ENCODE measurements at regions not wholly inside any gene's neighbourhood (a gene's known extent, or its start where the extent isn't known, plus 50 kb on each side); places are given as distances from the start of the nearest gene placed in this dataset.

GRCh38 chr15:53831907-53832770, 72.7 kb upstream of the WDR72 start:
- Histone ChIP-seq H3K36me3 (ENCODE audit: control insufficient read depth, insufficient read depth, low read length) (no peaks in the 10 kb centered on the region), H4K20me1 (ENCODE audit: control insufficient read depth, extremely low read depth, insufficient read depth, low read length) (no peaks in the 10 kb centered on the region), H3K27me3 (ENCODE audit: control insufficient read depth, insufficient read depth, low read length) (no peaks in the 10 kb centered on the region), H3K9me3 (ENCODE audit: control insufficient read depth, insufficient read depth, low read depth, low read length) (no peaks in the 10 kb centered on the region), H3K4me1 (ENCODE audit: control insufficient read depth, extremely low read depth, insufficient read depth, low read length) (no peaks in the 10 kb centered on the region), H2AFZ (ENCODE audit: low read length) (no peak overlapping the region), H3K27ac (ENCODE audit: insufficient read depth, low read length) (no peak overlapping the region), H3K4me2 (ENCODE audit: extremely low read depth, insufficient read depth, low read length) (no peak overlapping the region), H3K79me2 (ENCODE audit: control insufficient read depth, insufficient read depth, low read length) (no peaks in the 10 kb centered on the region), H3K9ac (ENCODE audit: insufficient read depth, low read length) (no peak overlapping the region), H3K4me3 (replicated peaks in 1 of 4; ENCODE audit: control extremely low read depth in 1 of 4, insufficient read depth in 1 of 4, low read depth in 3 of 4, low read length in 4 of 4) (no peak overlapping the region)
- TF ChIP-seq CTCF (conservative IDR thresholded peaks at IDR 0.05 in 1 of 2, IDR thresholded peaks at IDR 0.05 in 1 of 2; ENCODE audit: low read depth in 1 of 2, low read length in 2 of 2) (no peak), EZH2 (IDR thresholded peaks at IDR 0.05; ENCODE audit: low read length, missing control alignments) (no peak)
- DNase-seq (ENCODE audit: low read depth in 2 of 2): no peak

- H2AFZ ChIP-seq (ENCODE audit: low read length): no peak overlapping the region
- DNase-seq (ENCODE audit: low read depth in 2 of 2): no peak
- H3K27me3 ChIP-seq (ENCODE audit: control insufficient read depth, insufficient read depth, low read length): no peaks in the 10 kb centered on the region
- H3K79me2 ChIP-seq (ENCODE audit: control insufficient read depth, insufficient read depth, low read length): no peaks in the 10 kb centered on the region
- H3K9me3 ChIP-seq (ENCODE audit: control insufficient read depth, insufficient read depth, low read depth, low read length): no peaks in the 10 kb centered on the region
- no peak for TF ChIP-seq CTCF (conservative IDR thresholded peaks at IDR 0.05 in 1 of 2, IDR thresholded peaks at IDR 0.05 in 1 of 2; ENCODE audit: low read depth in 1 of 2, low read length in 2 of 2)
- TF ChIP-seq EZH2 (IDR thresholded peaks at IDR 0.05; ENCODE audit: low read length, missing control alignments): no peak
- no peaks in the 10 kb centered on the region for H3K4me1 ChIP-seq (ENCODE audit: control insufficient read depth, extremely low read depth, insufficient read depth, low read length)
- no peak overlapping the region for H3K27ac ChIP-seq (ENCODE audit: insufficient read depth, low read length)
- H3K4me3 ChIP-seq (replicated peaks in 1 of 4; ENCODE audit: control extremely low read depth in 1 of 4, insufficient read depth in 1 of 4, low read depth in 3 of 4, low read length in 4 of 4): no peak overlapping the region
- H3K36me3 ChIP-seq (ENCODE audit: control insufficient read depth, insufficient read depth, low read length): no peaks in the 10 kb centered on the region
- H3K4me2 ChIP-seq (ENCODE audit: extremely low read depth, insufficient read depth, low read length): no peak overlapping the region
- H4K20me1 ChIP-seq (ENCODE audit: control insufficient read depth, extremely low read depth, insufficient read depth, low read length): no peaks in the 10 kb centered on the region
- H3K9ac ChIP-seq (ENCODE audit: insufficient read depth, low read length): no peak overlapping the region
Observed at GRCh38 chr15:53830707-53831386, 71.4 kb upstream of the WDR72 start.

- H3K9ac ChIP-seq (ENCODE audit: insufficient read depth, low read length): no peak overlapping the region
- DNase-seq (ENCODE audit: low read depth in 2 of 2): no peak
Observed at GRCh38 chr15:53829923-53830459, 70.5 kb upstream of the WDR72 start.

More at GRCh38 chr15:53829923-53830459, 70.5 kb upstream of the WDR72 start:
- H2AFZ ChIP-seq (ENCODE audit: low read length): no peak overlapping the region
- no peak for TF ChIP-seq EZH2 (IDR thresholded peaks at IDR 0.05; ENCODE audit: low read length, missing control alignments)
- no peak for TF ChIP-seq CTCF (conservative IDR thresholded peaks at IDR 0.05 in 1 of 2, IDR thresholded peaks at IDR 0.05 in 1 of 2; ENCODE audit: low read depth in 1 of 2, low read length in 2 of 2)
- no peaks in the 10 kb centered on the region for H3K79me2 ChIP-seq (ENCODE audit: control insufficient read depth, insufficient read depth, low read length)
- no peaks in the 10 kb centered on the region for H4K20me1 ChIP-seq (ENCODE audit: control insufficient read depth, extremely low read depth, insufficient read depth, low read length)
- no peaks in the 10 kb centered on the region for H3K9me3 ChIP-seq (ENCODE audit: control insufficient read depth, insufficient read depth, low read depth, low read length)
- H3K4me3 ChIP-seq (replicated peaks in 1 of 4; ENCODE audit: control extremely low read depth in 1 of 4, insufficient read depth in 1 of 4, low read depth in 3 of 4, low read length in 4 of 4): no peak overlapping the region
- no peaks in the 10 kb centered on the region for H3K4me1 ChIP-seq (ENCODE audit: control insufficient read depth, extremely low read depth, insufficient read depth, low read length)
- H3K27me3 ChIP-seq (ENCODE audit: control insufficient read depth, insufficient read depth, low read length): no peaks in the 10 kb centered on the region
- H3K27ac ChIP-seq (ENCODE audit: insufficient read depth, low read length): no peak overlapping the region
- H3K36me3 ChIP-seq (ENCODE audit: control insufficient read depth, insufficient read depth, low read length): no peaks in the 10 kb centered on the region
- no peak overlapping the region for H3K4me2 ChIP-seq (ENCODE audit: extremely low read depth, insufficient read depth, low read length)

Data from fibroblast of lung (primary cell).